Muscle layer of duodenum (tissue), 2 donors: ENCODE measurements at regions not wholly inside any gene's neighbourhood (a gene's known extent, or its start where the extent isn't known, plus 50 kb on each side); places are given as distances from the start of the nearest gene placed in this dataset.

Experiments
- H3K27ac ChIP-seq: one replicate; pipeline ENCODE4 v1.7.0; 2013; ENCODE audit warnings: mild to moderate bottlenecking, low read length
- H3K27me3 ChIP-seq: one replicate; pipeline ENCODE4 v1.7.0; 2013; ENCODE audit warnings: low read depth, mild to moderate bottlenecking, control low read depth, low read length
- H3K36me3 ChIP-seq, 2 donors: one replicate each; pipeline ENCODE4 v1.7.0; 2013; ENCODE audit warnings: low read length in 2 of 2, control low read depth in 1 of 2, mild to moderate bottlenecking in 1 of 2; ENCODE audit not compliant: insufficient read depth in 2 of 2, control insufficient read depth in 1 of 2
- H3K4me1 ChIP-seq, 2 donors: one replicate each; pipeline ENCODE4 v1.7.0; 2013; ENCODE audit warnings: low read length in 2 of 2, mild to moderate bottlenecking in 2 of 2, control low read depth in 1 of 2, moderate library complexity in 1 of 2; ENCODE audit not compliant: insufficient read depth in 2 of 2, control insufficient read depth in 1 of 2
- H3K4me3 ChIP-seq, 2 donors: one replicate each; pipeline ENCODE4 v1.7.0; 2013; ENCODE audit warnings: low read length in 2 of 2, low read depth in 1 of 2, mild to moderate bottlenecking in 1 of 2
- H3K9me3 ChIP-seq, 2 donors: one replicate each; pipeline ENCODE4 v1.7.0; 2013; ENCODE audit warnings: low read length in 2 of 2, control low read depth in 1 of 2, mild to moderate bottlenecking in 1 of 2; ENCODE audit not compliant: control insufficient read depth in 1 of 2
- donor health status: healthy.

- Histone ChIP-seq H3K9me3 (no peaks in the 10 kb centered on the region), H3K4me1 (no peaks in the 10 kb centered on the region), H3K27me3 (no peaks in the 10 kb centered on the region), H3K4me3 (no peak overlapping the region), H3K36me3 (no peaks in the 10 kb centered on the region), H3K27ac (no peak overlapping the region)
Observed at GRCh38 chr1:55472115-55472514, 257.0 kb upstream of the USP24 start.

GRCh38 chr1:55468142-55468795 lies 253.1 kb upstream of the USP24 start:
- H3K27ac ChIP-seq: no peak overlapping the region
- no peaks in the 10 kb centered on the region for H3K27me3 ChIP-seq
- H3K36me3 ChIP-seq: no peaks in the 10 kb centered on the region
- no peaks in the 10 kb centered on the region for H3K4me1 ChIP-seq
- H3K4me3 ChIP-seq: no peak overlapping the region
- H3K9me3 ChIP-seq: no peaks in the 10 kb centered on the region

- H3K4me3 ChIP-seq: no peak overlapping the region
- no peaks in the 10 kb centered on the region for H3K36me3 ChIP-seq
- H3K27me3 ChIP-seq: no peaks in the 10 kb centered on the region
- no peaks in the 10 kb centered on the region for H3K4me1 ChIP-seq
- H3K27ac ChIP-seq: no peak overlapping the region
- H3K9me3 ChIP-seq: no peaks in the 10 kb centered on the region
Observed at GRCh38 chr1:55466921-55467320, 251.8 kb upstream of the USP24 start.

- no peaks in the 10 kb centered on the region for H3K4me1 ChIP-seq
Observed at GRCh38 chr1:55466373-55466772, 251.2 kb upstream of the USP24 start.

GRCh38 chr1:55464550-55464949 lies 249.4 kb upstream of the USP24 start:
- H3K27me3 ChIP-seq: no peaks in the 10 kb centered on the region
- no peaks in the 10 kb centered on the region for H3K4me1 ChIP-seq
- H3K27ac ChIP-seq: no peak overlapping the region
- H3K9me3 ChIP-seq: no peaks in the 10 kb centered on the region
- no peaks in the 10 kb centered on the region for H3K36me3 ChIP-seq
- no peak overlapping the region for H3K4me3 ChIP-seq

More at GRCh38 chr1:55466373-55466772, 251.2 kb upstream of the USP24 start:
- no peak overlapping the region for H3K27ac ChIP-seq
- H3K36me3 ChIP-seq: no peaks in the 10 kb centered on the region
- H3K27me3 ChIP-seq: no peaks in the 10 kb centered on the region
- no peaks in the 10 kb centered on the region for H3K9me3 ChIP-seq
- no peak overlapping the region for H3K4me3 ChIP-seq

- H3K27ac ChIP-seq: no peak overlapping the region
- no peaks in the 10 kb centered on the region for H3K27me3 ChIP-seq
- no peaks in the 10 kb centered on the region for H3K9me3 ChIP-seq
- no peak overlapping the region for H3K4me3 ChIP-seq
- no peaks in the 10 kb centered on the region for H3K4me1 ChIP-seq
- no peaks in the 10 kb centered on the region for H3K36me3 ChIP-seq
Observed at GRCh38 chr1:55463814-55464475, 248.8 kb upstream of the USP24 start.

GRCh38 chr1:55457874-55458273 lies 242.7 kb upstream of the USP24 start:
- no peak overlapping the region for H3K27ac ChIP-seq
- H3K36me3 ChIP-seq: no peaks in the 10 kb centered on the region
- peak overlapping the region in 1 of 2 donors; percentile 12 for H3K4me3 ChIP-seq
- no peaks in the 10 kb centered on the region for H3K27me3 ChIP-seq
- H3K9me3 ChIP-seq: peaks cover 0 to 9% of the 10 kb centered on the region in 2 donors
- H3K4me1 ChIP-seq: no peaks in the 10 kb centered on the region

- Histone ChIP-seq H3K27me3 (no peaks in the 10 kb centered on the region), H3K4me1 (no peaks in the 10 kb centered on the region), H3K36me3 (no peaks in the 10 kb centered on the region), H3K27ac (no peak overlapping the region), H3K9me3 (peaks cover 0 to 9% of the 10 kb centered on the region in 2 donors), H3K4me3 (no peak overlapping the region)
Observed at GRCh38 chr1:55456971-55457370, 241.8 kb upstream of the USP24 start.

GRCh38 chr1:55448261-55448660 lies 233.1 kb upstream of the USP24 start:
- Histone ChIP-seq H3K36me3 (no peaks in the 10 kb centered on the region), H3K27me3 (no peaks in the 10 kb centered on the region), H3K4me1 (no peaks in the 10 kb centered on the region), H3K4me3 (no peak overlapping the region), H3K9me3 (no peaks in the 10 kb centered on the region), H3K27ac (no peak overlapping the region)

- no peaks in the 10 kb centered on the region for H3K9me3 ChIP-seq
- H3K4me3 ChIP-seq: no peak overlapping the region
- no peaks in the 10 kb centered on the region for H3K36me3 ChIP-seq
- no peaks in the 10 kb centered on the region for H3K4me1 ChIP-seq
- no peak overlapping the region for H3K27ac ChIP-seq
- H3K27me3 ChIP-seq: no peaks in the 10 kb centered on the region
Observed at GRCh38 chr1:55447488-55447887, 232.3 kb upstream of the USP24 start.

GRCh38 chr1:55446351-55446750 lies 231.2 kb upstream of the USP24 start:
- Histone ChIP-seq H3K27ac (no peak overlapping the region), H3K9me3 (no peaks in the 10 kb centered on the region), H3K4me1 (no peaks in the 10 kb centered on the region), H3K4me3 (no peak overlapping the region), H3K36me3 (no peaks in the 10 kb centered on the region), H3K27me3 (no peaks in the 10 kb centered on the region)

GRCh38 chr1:55445416-55445815 lies 230.3 kb upstream of the USP24 start:
- Histone ChIP-seq H3K4me1 (no peaks in the 10 kb centered on the region), H3K27ac (no peak overlapping the region), H3K4me3 (no peak overlapping the region), H3K9me3 (no peaks in the 10 kb centered on the region), H3K36me3 (no peaks in the 10 kb centered on the region), H3K27me3 (no peaks in the 10 kb centered on the region)
